ENCODE measurements at regions not wholly inside any gene's neighbourhood (a gene's known extent, or its start where the extent isn't known, plus 50 kb on each side); places are given as distances from the start of the nearest gene placed in this dataset.

DNA sequence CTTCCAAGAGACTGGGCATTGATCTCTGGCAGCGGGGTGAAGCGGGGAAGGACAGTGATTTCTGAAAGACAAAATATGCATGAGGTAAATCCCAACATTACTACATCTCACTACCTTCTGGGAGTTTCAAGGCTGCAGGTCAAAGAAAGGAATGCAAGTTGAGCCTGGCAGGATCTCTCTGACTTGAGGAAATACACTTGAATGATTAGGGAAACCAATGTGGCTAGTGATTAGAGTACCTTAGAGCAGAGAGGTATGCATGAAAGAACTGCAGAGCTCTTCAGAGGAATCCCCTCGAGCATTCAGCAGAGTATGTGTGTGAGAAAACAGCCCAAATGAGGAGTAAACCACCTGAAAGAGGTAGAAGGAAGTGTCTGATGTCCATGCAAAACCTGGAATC, 2874.1 kb upstream of the PCDH20 start:
- no CpG with 5 or more reads among the region's 3 CpGs for WGBS, 2 experiments (ENCODE audit: extremely low coverage in 2 of 2, insufficient read length in 1 of 2)
- Histone ChIP-seq H2BK5ac (ENCODE audit: low read depth, low read length, poor library complexity, severe bottlenecking) (no peak overlapping the region), H2AK5ac (ENCODE audit: low read depth, low read length) (no peak overlapping the region), H3K9me3 (ENCODE audit: control insufficient read depth, insufficient read depth, low read length) (no peaks in the 10 kb centered on the region), H2BK120ac (ENCODE audit: low read depth, low read length) (no peak overlapping the region), H3K27me3 (ENCODE audit: control insufficient read depth, insufficient read depth, low read length) (no peaks in the 10 kb centered on the region), H3K18ac (ENCODE audit: low read depth, low read length) (no peak overlapping the region), H3K56ac (ENCODE audit: extremely low read depth, insufficient read depth, low read length) (no peak overlapping the region), H3K4me1 (ENCODE audit: control insufficient read depth, insufficient read depth, low read length) (no peaks in the 10 kb centered on the region), H3K9ac (ENCODE audit: low read depth, low read length) (no peak overlapping the region), H4K5ac (ENCODE audit: low read depth, low read length) (no peak overlapping the region), H3K4ac (ENCODE audit: low read depth, low read length) (no peak overlapping the region), H3K4me2 (ENCODE audit: low read depth, low read length) (no peak overlapping the region), H4K20me1 (ENCODE audit: insufficient read depth, low read length) (no peaks in the 10 kb centered on the region), H2AFZ (replicated peaks; ENCODE audit: low read length, poor library complexity) (no peak overlapping the region), H3K36me3 (ENCODE audit: control insufficient read depth, insufficient read depth, low read length) (no peaks in the 10 kb centered on the region), H4K8ac (ENCODE audit: low read depth in 2 of 2, low read length in 2 of 2) (no peak overlapping the region), H4K91ac (ENCODE audit: insufficient read depth, low read depth, low read length) (no peak overlapping the region), H2BK15ac (ENCODE audit: low read depth, low read length) (no peak overlapping the region), H3K79me1 (ENCODE audit: low read depth in 1 of 2, low read length in 2 of 2) (no peaks in the 10 kb centered on the region), H2BK20ac (ENCODE audit: low read depth, low read length) (no peak overlapping the region), H3K9me1 (ENCODE audit: insufficient read depth, low read length) (no peaks in the 10 kb centered on the region), H3K4me3 (ENCODE audit: insufficient read depth, low read depth, low read length) (no peak overlapping the region), H3K27ac (ENCODE audit: insufficient read depth, low read length) (no peak overlapping the region), H3K23ac (ENCODE audit: low read depth, low read length) (no peak overlapping the region), H2AK9ac (replicated peaks; ENCODE audit: low read depth, low read length, poor library complexity) (no peak overlapping the region), H3K14ac (replicated peaks; ENCODE audit: low read depth, low read length) (no peak overlapping the region)
- CTCF ChIA-PET = no interaction called here
- TF ChIP-seq, protein P1, sequence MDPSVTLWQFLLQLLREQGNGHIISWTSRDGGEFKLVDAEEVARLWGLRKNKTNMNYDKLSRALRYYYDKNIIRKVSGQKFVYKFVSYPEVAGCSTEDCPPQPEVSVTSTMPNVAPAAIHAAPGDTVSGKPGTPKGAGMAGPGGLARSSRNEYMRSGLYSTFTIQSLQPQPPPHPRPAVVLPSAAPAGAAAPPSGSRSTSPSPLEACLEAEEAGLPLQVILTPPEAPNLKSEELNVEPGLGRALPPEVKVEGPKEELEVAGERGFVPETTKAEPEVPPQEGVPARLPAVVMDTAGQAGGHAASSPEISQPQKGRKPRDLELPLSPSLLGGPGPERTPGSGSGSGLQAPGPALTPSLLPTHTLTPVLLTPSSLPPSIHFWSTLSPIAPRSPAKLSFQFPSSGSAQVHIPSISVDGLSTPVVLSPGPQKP (IDR thresholded peaks at IDR 0.05; ENCODE audit: borderline replicate concordance, low read depth, low read length) = no peak
- no peak for TF ChIP-seq MXI1 (IDR thresholded peaks at IDR 0.05; ENCODE audit: borderline replicate concordance, low read depth, low read length)
- no peak for TF ChIP-seq POLR2A (IDR thresholded peaks at IDR 0.05; ENCODE audit: low read depth, low read length)
- no peak for TF ChIP-seq RAD21 (IDR thresholded peaks at IDR 0.05; ENCODE audit: low read length)
- TF ChIP-seq, protein P2, sequence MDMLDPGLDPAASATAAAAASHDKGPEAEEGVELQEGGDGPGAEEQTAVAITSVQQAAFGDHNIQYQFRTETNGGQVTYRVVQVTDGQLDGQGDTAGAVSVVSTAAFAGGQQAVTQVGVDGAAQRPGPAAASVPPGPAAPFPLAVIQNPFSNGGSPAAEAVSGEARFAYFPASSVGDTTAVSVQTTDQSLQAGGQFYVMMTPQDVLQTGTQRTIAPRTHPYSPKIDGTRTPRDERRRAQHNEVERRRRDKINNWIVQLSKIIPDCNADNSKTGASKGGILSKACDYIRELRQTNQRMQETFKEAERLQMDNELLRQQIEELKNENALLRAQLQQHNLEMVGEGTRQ (IDR thresholded peaks at IDR 0.05; ENCODE audit: low read depth, low read length) = no peak
- no peak for TF ChIP-seq FOS (IDR thresholded peaks at IDR 0.05; ENCODE audit: low read depth, low read length)
- no peak for TF ChIP-seq NFE2L2 (IDR thresholded peaks at IDR 0.05; ENCODE audit: low read depth, low read length)
- DNase-seq = no peak
- BruUV-seq (replicated peaks) = no TSS peak
- POLR2A ChIA-PET (ENCODE audit: unreplicated experiment) = no interaction called here
- intact Hi-C loops (cut with micrococcal nuclease) = no loop called here
- dilution Hi-C loops (cut with HindIII; ENCODE audit: low sequenced_read_pairs, unreplicated experiment) = no loop called here
- in situ Hi-C loops (cut with MboI; ENCODE audit: low sequenced_read_pairs) = no loop called here
- no peak for ATAC-seq (ENCODE audit: low read depth)
